GM10266 (cell line): ENCODE measurements at regions not wholly inside any gene's neighbourhood (a gene's known extent, or its start where the extent isn't known, plus 50 kb on each side); places are given as distances from the start of the nearest gene placed in this dataset.
"Not testable (repeated sequence)": the region's sequence is repeated elsewhere in the genome, so short reads cannot be mapped to it uniquely, and the experiment has no call there.

Source experiments
- DNase-seq: peaks from one replicate; pipeline ENCODE4 v3.0.0; 2012; ENCODE audit errors: extremely low spot score
- CTCF ChIP-seq: IDR thresholded peaks from 2 replicates; pipeline ENCODE4 v1.5.1; 2012; ENCODE audit warnings: mild to moderate bottlenecking, low read depth; ENCODE audit not compliant: control insufficient read depth, insufficient read depth; ENCODE audit errors: missing control alignments

- no peak for TF ChIP-seq CTCF
- peak; percentile 9 for DNase-seq
These were observed 161.2 kb upstream of the XIRP2 start for GRCh38 chr2:166727095-166727494.

GRCh38 chr2:166725927-166726924 lies 162.1 kb upstream of the XIRP2 start:
- no peak for DNase-seq
- no peak for TF ChIP-seq CTCF

- no peak for DNase-seq
- TF ChIP-seq CTCF = no peak
These were observed 171.3 kb upstream of the XIRP2 start for GRCh38 chr2:166716968-166717367.

GRCh38 chr2:166700079-166700478 lies 188.2 kb upstream of the XIRP2 start:
- no peak for DNase-seq
- peak; percentile 20 for TF ChIP-seq CTCF

- no peak for TF ChIP-seq CTCF
- no peak for DNase-seq
These were observed 193.1 kb upstream of the XIRP2 start for GRCh38 chr2:166695154-166695553.

- not testable (repeated sequence) for DNase-seq
These were observed 192.0 kb upstream of the SCN7A start for GRCh38 chr2:166686057-166686456.

GRCh38 chr2:166677996-166678395 lies 183.9 kb upstream of the SCN7A start:
- DNase-seq = no peak

More at GRCh38 chr2:166677996-166678395, 183.9 kb upstream of the SCN7A start:
- TF ChIP-seq CTCF = no peak
